ENCODE measurements at regions not wholly inside any gene's neighbourhood (a gene's known extent, or its start where the extent isn't known, plus 50 kb on each side); places are given as distances from the start of the nearest gene placed in this dataset.

GRCh38 chr12:114964841-114965240, 280.9 kb upstream of the TBX3 start:
- no peak for DNase-seq

- peak; percentile 2 for DNase-seq
These were observed 279.9 kb upstream of the TBX3 start for GRCh38 chr12:114963846-114964245.

GRCh38 chr12:114961491-114961890, 277.5 kb upstream of the TBX3 start:
- no peak for DNase-seq

GRCh38 chr12:114958538-114958937, 274.6 kb upstream of the TBX3 start:
- no peak for DNase-seq

GRCh38 chr12:114957225-114957624, 273.2 kb upstream of the TBX3 start:
- DNase-seq, result no peak

GRCh38 chr12:114955414-114956014, 271.5 kb upstream of the TBX3 start:
- peak; percentile 9 for DNase-seq

- DNase-seq, result no peak
These were observed 270.6 kb upstream of the TBX3 start for GRCh38 chr12:114954511-114955055.

- no peak for DNase-seq
These were observed 268.7 kb upstream of the TBX3 start for GRCh38 chr12:114952573-114953271.

- DNase-seq, result no peak
These were observed 265.3 kb upstream of the TBX3 start for GRCh38 chr12:114949058-114949820.

- DNase-seq, result no peak
These were observed 261.4 kb upstream of the TBX3 start for GRCh38 chr12:114945351-114945750.

GRCh38 chr12:114944736-114945135, 260.8 kb upstream of the TBX3 start:
- no peak for DNase-seq

GRCh38 chr12:114943601-114944000, 259.6 kb upstream of the TBX3 start:
- no peak for DNase-seq

GRCh38 chr12:114938487-114939210, 254.7 kb upstream of the TBX3 start:
- no peak for DNase-seq

- peak; percentile 40 for DNase-seq
These were observed 252.4 kb upstream of the TBX3 start for GRCh38 chr12:114936148-114937079.

- no peak for DNase-seq
These were observed 251.7 kb upstream of the TBX3 start for GRCh38 chr12:114935658-114936057.

GRCh38 chr12:114933428-114934160, 249.6 kb upstream of the TBX3 start:
- peak; percentile 84 for DNase-seq

- no peak for DNase-seq
These were observed 248.8 kb upstream of the TBX3 start for GRCh38 chr12:114932806-114933205.

GRCh38 chr12:114931025-114931424, 247.1 kb upstream of the TBX3 start:
- DNase-seq, result no peak

- DNase-seq, result no peak
These were observed 242.4 kb upstream of the TBX3 start for GRCh38 chr12:114926341-114926740.

GRCh38 chr12:114924946-114925475, 241.0 kb upstream of the TBX3 start:
- no peak for DNase-seq

- no peak for DNase-seq
These were observed 237.8 kb upstream of the TBX3 start for GRCh38 chr12:114921781-114922180.

Data from fibroblast of skin of back (primary cell).